CD4-positive, alpha-beta T cell treated with Interleukin-10 for 1 hour (primary cell): ENCODE measurements at regions not wholly inside any gene's neighbourhood (a gene's known extent, or its start where the extent isn't known, plus 50 kb on each side); places are given as distances from the start of the nearest gene placed in this dataset.
"Not testable (repeated sequence)": the region's sequence is repeated elsewhere in the genome, so short reads cannot be mapped to it uniquely, and the experiment has no call there.

Experiments
- DNase-seq: peaks from one replicate; pipeline ENCODE4 v3.0.0-alpha.2; 2020

- DNase-seq, result not testable (repeated sequence)
These were observed 864.4 kb downstream of the GBE1 start for GRCh38 chr3:80897005-80897404.

- DNase-seq, result no peak
These were observed 870.9 kb downstream of the GBE1 start for GRCh38 chr3:80890571-80890970.

- DNase-seq, result no peak
These were observed 871.9 kb downstream of the GBE1 start for GRCh38 chr3:80889535-80889934.

GRCh38 chr3:80870476-80871041 lies 890.9 kb downstream of the GBE1 start:
- no peak for DNase-seq

- DNase-seq, result no peak
These were observed 906.0 kb downstream of the GBE1 start for GRCh38 chr3:80855482-80855881.

- DNase-seq, result no peak
These were observed 925.0 kb downstream of the GBE1 start for GRCh38 chr3:80836395-80836794.

GRCh38 chr3:80807577-80807976 lies 953.9 kb downstream of the GBE1 start:
- DNase-seq, result no peak

GRCh38 chr3:80806673-80807072 lies 954.8 kb downstream of the GBE1 start:
- no peak for DNase-seq

- DNase-seq, result no peak
These were observed 972.5 kb downstream of the GBE1 start for GRCh38 chr3:80788914-80789313.

- DNase-seq, result no peak
These were observed 975.6 kb downstream of the GBE1 start for GRCh38 chr3:80785875-80786274.

GRCh38 chr3:80785475-80785874 lies 976.0 kb downstream of the GBE1 start:
- DNase-seq, result no peak

- DNase-seq, result peak; percentile 16
These were observed 990.4 kb downstream of the GBE1 start for GRCh38 chr3:80771085-80771484.

GRCh38 chr3:80770106-80771074 lies 991.1 kb downstream of the GBE1 start:
- peak; percentile 2 for DNase-seq

GRCh38 chr3:80769683-80770082 lies 991.8 kb downstream of the GBE1 start:
- DNase-seq, result no peak

GRCh38 chr3:80767604-80768003 lies 993.8 kb downstream of the GBE1 start:
- no peak for DNase-seq

GRCh38 chr3:80754969-80755368 lies 987.2 kb upstream of the ROBO1 start:
- DNase-seq, result no peak

GRCh38 chr3:80753021-80753420 lies 985.2 kb upstream of the ROBO1 start:
- DNase-seq, result no peak

GRCh38 chr3:80750637-80751036 lies 982.8 kb upstream of the ROBO1 start:
- no peak for DNase-seq

GRCh38 chr3:80734920-80735319 lies 967.1 kb upstream of the ROBO1 start:
- no peak for DNase-seq

GRCh38 chr3:80734483-80734882 lies 966.7 kb upstream of the ROBO1 start:
- no peak for DNase-seq

GRCh38 chr3:80733522-80734176 lies 965.9 kb upstream of the ROBO1 start:
- no peak for DNase-seq

- DNase-seq, result not testable (repeated sequence)
These were observed 959.8 kb upstream of the ROBO1 start for GRCh38 chr3:80727561-80727960.

- DNase-seq, result not testable (repeated sequence)
These were observed 942.0 kb upstream of the ROBO1 start for GRCh38 chr3:80709597-80710322.
